H1 (cell line): ENCODE measurements at regions not wholly inside any gene's neighbourhood (a gene's known extent, or its start where the extent isn't known, plus 50 kb on each side); places are given as distances from the start of the nearest gene placed in this dataset.
"Not testable (repeated sequence)": the region's sequence is repeated elsewhere in the genome, so short reads cannot be mapped to it uniquely, and the experiment has no call there.

Experiments
- CTCF ChIP-seq, 3 experiments: IDR thresholded peaks; 1 replicate in 2 of 3; 2 replicates in 1 of 3; pipeline versions ENCODE4 v1.5.1 to v1.6.1; 2011; ENCODE audit warnings: low read length in 3 of 3, mild to moderate bottlenecking in 3 of 3, inconsistent platforms in 2 of 3, low read depth in 1 of 3, moderate library complexity in 1 of 3; ENCODE audit not compliant: insufficient read depth in 1 of 3; ENCODE audit errors: control extremely low read depth in 1 of 3
- E2F6 ChIP-seq: IDR thresholded peaks from 2 replicates; pipeline ENCODE4 v1.6.1; 2012; ENCODE audit warnings: inconsistent platforms
- EP300 ChIP-seq, 2 experiments: IDR thresholded peaks; 1 replicate in 1 of 2; 2 replicates in 1 of 2; pipeline ENCODE4 v1.6.1; 2011 to 2012; ENCODE audit warnings: low read depth in 2 of 2, low read length in 2 of 2, mild to moderate bottlenecking in 2 of 2, borderline replicate concordance in 1 of 2, inconsistent platforms in 1 of 2, moderate library complexity in 1 of 2
- EZH2 ChIP-seq: fragments of 200-600 bp; sonication (generic); IDR thresholded peaks from 2 replicates; pipeline ENCODE4 v1.7.1; 2012; ENCODE audit warnings: low read depth, mild to moderate bottlenecking, moderate library complexity, low read length, inconsistent platforms; ENCODE audit not compliant: severe bottlenecking
- JUN ChIP-seq: IDR thresholded peaks from 2 replicates; pipeline ENCODE4 v1.6.1; 2011; ENCODE audit warnings: low read depth, mild to moderate bottlenecking, improper control_type of control experiment, low read length
- KDM1A ChIP-seq: fragments of 200-600, 300-600 bp; sonication (generic); IDR thresholded peaks from 2 replicates; pipeline ENCODE4 v1.7.1; 2016; ENCODE audit warnings: mild to moderate bottlenecking, low read length, borderline replicate concordance
- POLR2A ChIP-seq, 2 experiments: IDR thresholded peaks; 1 replicate in 1 of 2; 2 replicates in 1 of 2; pipeline ENCODE4 v1.6.1; 2011; ENCODE audit warnings: low read depth in 2 of 2, low read length in 2 of 2, mild to moderate bottlenecking in 2 of 2; ENCODE audit errors: control extremely low read depth in 1 of 2
- RAD21 ChIP-seq, 2 experiments: IDR thresholded peaks in 1 of 2; conservative IDR thresholded peaks in 1 of 2; 2 replicates each; pipeline ENCODE4 v1.6.1; 2011; ENCODE audit warnings: low read depth in 2 of 2, low read length in 2 of 2, improper control_type of control experiment in 1 of 2, inconsistent platforms in 1 of 2, mild to moderate bottlenecking in 1 of 2, moderate library complexity in 1 of 2
- RBBP5 ChIP-seq: IDR thresholded peaks from 2 replicates; pipeline ENCODE4 v1.7.1; 2012; ENCODE audit warnings: low read depth, mild to moderate bottlenecking, inconsistent platforms, low read length, moderate library complexity, borderline replicate concordance
- RNF2 ChIP-seq: fragments of 200-900, 300-1000 bp; sonication (generic); IDR thresholded peaks from 2 replicates; pipeline ENCODE4 v1.7.1; 2016; ENCODE audit warnings: borderline replicate concordance, low read depth, mild to moderate bottlenecking, antibody characterized with exemption, low read length; ENCODE audit not compliant: poor library complexity, severe bottlenecking; ENCODE audit errors: missing control alignments
- TBP ChIP-seq: IDR thresholded peaks from 2 replicates; pipeline ENCODE4 v1.6.1; 2011; ENCODE audit warnings: low read depth, low read length, improper control_type of control experiment
- TEAD4 ChIP-seq: IDR thresholded peaks from 2 replicates; pipeline ENCODE4 v1.6.1; 2012; ENCODE audit warnings: low read depth, low read length, inconsistent platforms, mixed read lengths
- YY1 ChIP-seq: IDR thresholded peaks from 2 replicates; pipeline ENCODE4 v1.6.1; 2011; ENCODE audit warnings: low read depth, mild to moderate bottlenecking, low read length
- ZNF274 ChIP-seq: IDR thresholded peaks from 2 replicates; pipeline ENCODE4 v1.7.0; 2012; ENCODE audit warnings: low read length, borderline replicate concordance; ENCODE audit errors: extremely low read depth

GRCh38 chr20:26086195-26086594 lies 389.5 kb upstream of the ZNF337 start:
- not testable (repeated sequence) for TF ChIP-seq POLR2A (IDR thresholded peaks at IDR 0.05; ENCODE audit: control extremely low read depth in 1 of 2, low read depth in 2 of 2, low read length in 2 of 2); TBP; TEAD4; YY1; ZNF274; E2F6; RNF2; EZH2; EP300 (IDR thresholded peaks at IDR 0.05; ENCODE audit: borderline replicate concordance in 1 of 2, low read depth in 2 of 2, low read length in 2 of 2); CTCF (IDR thresholded peaks at IDR 0.05; ENCODE audit: control extremely low read depth in 1 of 3, insufficient read depth in 1 of 3, low read depth in 1 of 3, low read length in 3 of 3); RAD21 (IDR thresholded peaks at IDR 0.05 in 1 of 2, conservative IDR thresholded peaks at IDR 0.05 in 1 of 2; ENCODE audit: low read depth in 2 of 2, low read length in 2 of 2); KDM1A; RBBP5; JUN
